ENCODE measurements at regions not wholly inside any gene's neighbourhood (a gene's known extent, or its start where the extent isn't known, plus 50 kb on each side); places are given as distances from the start of the nearest gene placed in this dataset.

GRCh38 chr3:110149763-110150162 is 812.4 kb upstream of the DPPA4 start:
- Histone ChIP-seq H3K27me3 (ENCODE audit: insufficient read depth, low read length) (no peaks in the 10 kb centered on the region), H3K4me3 (ENCODE audit: low read length in 2 of 2) (no peak overlapping the region), H3K27ac (ENCODE audit: low read depth, low read length) (no peak overlapping the region), H3K36me3 (ENCODE audit: insufficient read depth, low read length) (no peaks in the 10 kb centered on the region), H3K4me1 (ENCODE audit: insufficient read depth, low read length) (no peaks in the 10 kb centered on the region), H3K9me3 (ENCODE audit: control insufficient read depth in 1 of 2, low read length in 2 of 2) (no peaks in the 10 kb centered on the region)
- peaks cover 0 to 2% of the 10 kb centered on the region in 2 donors for H3K27me3 Mint-ChIP-seq
- H3K36me3 Mint-ChIP-seq: no peaks in the 10 kb centered on the region
- CTCF ChIA-PET (ENCODE audit: partially characterized antibody): no interaction called here
- H3K9me3 Mint-ChIP-seq: peaks cover 0 to 3% (median 0%) of the 10 kb centered on the region in 8 donors
- no peak for DNase-seq
- no peak overlapping the region for H3K4me3 Mint-ChIP-seq
- intact Hi-C loops (cut with micrococcal nuclease): no loop called here
- POLR2A ChIA-PET (ENCODE audit: partially characterized antibody): no interaction called here
- no peaks in the 10 kb centered on the region for H3K4me1 Mint-ChIP-seq
- no peak overlapping the region for H3K27ac Mint-ChIP-seq

GRCh38 chr3:110157221-110157620 is 819.9 kb upstream of the DPPA4 start:
- Histone ChIP-seq H3K4me1 (ENCODE audit: insufficient read depth, low read length) (no peaks in the 10 kb centered on the region), H3K36me3 (ENCODE audit: insufficient read depth, low read length) (no peaks in the 10 kb centered on the region), H3K4me3 (ENCODE audit: low read length in 2 of 2) (no peak overlapping the region), H3K27ac (ENCODE audit: low read depth, low read length) (no peak overlapping the region), H3K9me3 (ENCODE audit: control insufficient read depth in 1 of 2, low read length in 2 of 2) (no peaks in the 10 kb centered on the region), H3K27me3 (ENCODE audit: insufficient read depth, low read length) (no peaks in the 10 kb centered on the region)
- POLR2A ChIA-PET (ENCODE audit: partially characterized antibody): no interaction called here
- no peak for DNase-seq
- CTCF ChIA-PET (ENCODE audit: partially characterized antibody): no interaction called here
- Mint-ChIP-seq H3K36me3 (no peaks in the 10 kb centered on the region), H3K9me3 (peaks cover 0 to 4% (median 0%) of the 10 kb centered on the region in 8 donors), H3K4me3 (no peak overlapping the region), H3K4me1 (no peaks in the 10 kb centered on the region), H3K27me3 (peaks cover 0 to 3% of the 10 kb centered on the region in 2 donors), H3K27ac (no peak overlapping the region)
- intact Hi-C loops (cut with micrococcal nuclease): no loop called here

- ChIA-PET CTCF (ENCODE audit: partially characterized antibody) (interaction anchor here (1.2 kb wide), 1 partner anchor 11 kb away, joined by 4 read pairs; no protein-coding TSS in a partner anchor), POLR2A (ENCODE audit: partially characterized antibody) (no interaction called here)
- no peaks in the 10 kb centered on the region for H3K4me1 ChIP-seq (ENCODE audit: insufficient read depth, low read length)
- no peak overlapping the region for H3K27ac Mint-ChIP-seq
- intact Hi-C loops (cut with micrococcal nuclease): no loop called here
- H3K27ac ChIP-seq (ENCODE audit: low read depth, low read length): no peak overlapping the region
- H3K4me1 Mint-ChIP-seq: peaks cover 0 to 5% (median 2%) of the 10 kb centered on the region in 4 donors
- no peaks in the 10 kb centered on the region for H3K9me3 ChIP-seq (ENCODE audit: control insufficient read depth in 1 of 2, low read length in 2 of 2)
- H3K27me3 ChIP-seq (ENCODE audit: insufficient read depth, low read length): no peaks in the 10 kb centered on the region
- no peaks in the 10 kb centered on the region for H3K36me3 ChIP-seq (ENCODE audit: insufficient read depth, low read length)
- no peaks in the 10 kb centered on the region for H3K36me3 Mint-ChIP-seq
- H3K4me3 Mint-ChIP-seq: no peak overlapping the region
- no peak for DNase-seq
- no peak overlapping the region for H3K4me3 ChIP-seq (ENCODE audit: low read length in 2 of 2)
- no peaks in the 10 kb centered on the region for H3K9me3 Mint-ChIP-seq
- H3K27me3 Mint-ChIP-seq: no peaks in the 10 kb centered on the region
These were observed 827.5 kb upstream of the DPPA4 start for GRCh38 chr3:110164632-110165369.

- POLR2A ChIA-PET (ENCODE audit: partially characterized antibody): no interaction called here
- peak overlapping the region in 4 of 8 donors; percentile 1 to 10 (median 8) for H3K4me3 Mint-ChIP-seq
- no peaks in the 10 kb centered on the region for H3K36me3 Mint-ChIP-seq
- CTCF ChIA-PET (ENCODE audit: partially characterized antibody): no interaction called here
- no peak for DNase-seq
- peaks cover 0 to 5% (median 2%) of the 10 kb centered on the region in 4 donors for H3K4me1 Mint-ChIP-seq
- H3K4me3 ChIP-seq (ENCODE audit: low read length in 2 of 2): no peak overlapping the region
- no peaks in the 10 kb centered on the region for H3K4me1 ChIP-seq (ENCODE audit: insufficient read depth, low read length)
- H3K27ac ChIP-seq (ENCODE audit: low read depth, low read length): no peak overlapping the region
- no peaks in the 10 kb centered on the region for H3K9me3 Mint-ChIP-seq
- H3K9me3 ChIP-seq (ENCODE audit: control insufficient read depth in 1 of 2, low read length in 2 of 2): no peaks in the 10 kb centered on the region
- H3K27me3 Mint-ChIP-seq: no peaks in the 10 kb centered on the region
- H3K36me3 ChIP-seq (ENCODE audit: insufficient read depth, low read length): no peaks in the 10 kb centered on the region
- H3K27ac Mint-ChIP-seq: no peak overlapping the region
- intact Hi-C loops (cut with micrococcal nuclease): no loop called here
- H3K27me3 ChIP-seq (ENCODE audit: insufficient read depth, low read length): no peaks in the 10 kb centered on the region
These were observed 828.0 kb upstream of the DPPA4 start for GRCh38 chr3:110165370-110165743.

- peaks cover 0 to 5% (median 2%) of the 10 kb centered on the region in 4 donors for H3K4me1 Mint-ChIP-seq
- Histone ChIP-seq H3K36me3 (ENCODE audit: insufficient read depth, low read length) (no peaks in the 10 kb centered on the region), H3K27ac (ENCODE audit: low read depth, low read length) (no peak overlapping the region), H3K4me3 (ENCODE audit: low read length in 2 of 2) (no peak overlapping the region), H3K27me3 (ENCODE audit: insufficient read depth, low read length) (no peaks in the 10 kb centered on the region), H3K9me3 (ENCODE audit: control insufficient read depth in 1 of 2, low read length in 2 of 2) (no peaks in the 10 kb centered on the region), H3K4me1 (ENCODE audit: insufficient read depth, low read length) (no peaks in the 10 kb centered on the region)
- POLR2A ChIA-PET (ENCODE audit: partially characterized antibody): no interaction called here
- H3K36me3 Mint-ChIP-seq: no peaks in the 10 kb centered on the region
- intact Hi-C loops (cut with micrococcal nuclease): no loop called here
- H3K27me3 Mint-ChIP-seq: no peaks in the 10 kb centered on the region
- H3K9me3 Mint-ChIP-seq: no peaks in the 10 kb centered on the region
- CTCF ChIA-PET (ENCODE audit: partially characterized antibody): no interaction called here
- peak overlapping the region in 4 of 8 donors; percentile 1 to 10 (median 8) for H3K4me3 Mint-ChIP-seq
- H3K27ac Mint-ChIP-seq: no peak overlapping the region
- DNase-seq: no peak
These were observed 828.4 kb upstream of the DPPA4 start for GRCh38 chr3:110165753-110166152.

- CTCF ChIA-PET (ENCODE audit: partially characterized antibody): no interaction called here
- DNase-seq: no peak
- H3K4me1 ChIP-seq (ENCODE audit: insufficient read depth, low read length): no peaks in the 10 kb centered on the region
- no peak overlapping the region for H3K27ac Mint-ChIP-seq
- H3K27ac ChIP-seq (ENCODE audit: low read depth, low read length): no peak overlapping the region
- H3K4me3 ChIP-seq (ENCODE audit: low read length in 2 of 2): no peak overlapping the region
- H3K9me3 ChIP-seq (ENCODE audit: control insufficient read depth in 1 of 2, low read length in 2 of 2): no peaks in the 10 kb centered on the region
- no peaks in the 10 kb centered on the region for H3K9me3 Mint-ChIP-seq
- H3K27me3 Mint-ChIP-seq: no peaks in the 10 kb centered on the region
- H3K4me1 Mint-ChIP-seq: peaks cover 0 to 5% (median 2%) of the 10 kb centered on the region in 4 donors
- intact Hi-C loops (cut with micrococcal nuclease): no loop called here
- no peaks in the 10 kb centered on the region for H3K36me3 ChIP-seq (ENCODE audit: insufficient read depth, low read length)
- H3K36me3 Mint-ChIP-seq: no peaks in the 10 kb centered on the region
- no peaks in the 10 kb centered on the region for H3K27me3 ChIP-seq (ENCODE audit: insufficient read depth, low read length)
- no peak overlapping the region for H3K4me3 Mint-ChIP-seq
- POLR2A ChIA-PET (ENCODE audit: partially characterized antibody): no interaction called here
These were observed 829.4 kb upstream of the DPPA4 start for GRCh38 chr3:110166791-110167190.

GRCh38 chr3:110174908-110175307 is 837.6 kb upstream of the DPPA4 start:
- Histone ChIP-seq H3K4me1 (ENCODE audit: insufficient read depth, low read length) (no peaks in the 10 kb centered on the region), H3K27me3 (ENCODE audit: insufficient read depth, low read length) (no peaks in the 10 kb centered on the region), H3K9me3 (ENCODE audit: control insufficient read depth in 1 of 2, low read length in 2 of 2) (no peaks in the 10 kb centered on the region), H3K4me3 (ENCODE audit: low read length in 2 of 2) (no peak overlapping the region), H3K36me3 (ENCODE audit: insufficient read depth, low read length) (no peaks in the 10 kb centered on the region), H3K27ac (ENCODE audit: low read depth, low read length) (no peak overlapping the region)
- Mint-ChIP-seq H3K4me1 (no peaks in the 10 kb centered on the region), H3K27me3 (no peaks in the 10 kb centered on the region), H3K36me3 (no peaks in the 10 kb centered on the region), H3K4me3 (no peak overlapping the region), H3K9me3 (no peaks in the 10 kb centered on the region), H3K27ac (no peak overlapping the region)
- intact Hi-C loops (cut with micrococcal nuclease): no loop called here
- ChIA-PET POLR2A (ENCODE audit: partially characterized antibody) (no interaction called here), CTCF (ENCODE audit: partially characterized antibody) (no interaction called here)
- DNase-seq: no peak

GRCh38 chr3:110178965-110179364 is 841.6 kb upstream of the DPPA4 start:
- Mint-ChIP-seq H3K4me1 (no peaks in the 10 kb centered on the region), H3K36me3 (no peaks in the 10 kb centered on the region), H3K4me3 (no peak overlapping the region), H3K27ac (no peak overlapping the region), H3K27me3 (no peaks in the 10 kb centered on the region), H3K9me3 (no peaks in the 10 kb centered on the region)
- H3K4me1 ChIP-seq (ENCODE audit: insufficient read depth, low read length): no peaks in the 10 kb centered on the region
- intact Hi-C loops (cut with micrococcal nuclease): no loop called here
- no peak for DNase-seq
- H3K27me3 ChIP-seq (ENCODE audit: insufficient read depth, low read length): no peaks in the 10 kb centered on the region
- no peak overlapping the region for H3K27ac ChIP-seq (ENCODE audit: low read depth, low read length)
- no peak overlapping the region for H3K4me3 ChIP-seq (ENCODE audit: low read length in 2 of 2)
- POLR2A ChIA-PET (ENCODE audit: partially characterized antibody): no interaction called here
- CTCF ChIA-PET (ENCODE audit: partially characterized antibody): no interaction called here
- H3K36me3 ChIP-seq (ENCODE audit: insufficient read depth, low read length): no peaks in the 10 kb centered on the region
- no peaks in the 10 kb centered on the region for H3K9me3 ChIP-seq (ENCODE audit: control insufficient read depth in 1 of 2, low read length in 2 of 2)

All from CD4-positive, alpha-beta memory T cell (primary cell).